ENCODE measurements at regions not wholly inside any gene's neighbourhood (a gene's known extent, or its start where the extent isn't known, plus 50 kb on each side); places are given as distances from the start of the nearest gene placed in this dataset.

GRCh38 chr2:212898011-212898410 is 253.4 kb downstream of the IKZF2 start:
- TF ChIP-seq POLR2AphosphoS5 (IDR thresholded peaks at IDR 0.05) (no peak), CTCF (IDR thresholded peaks at IDR 0.05) (no peak), POLR2A (IDR thresholded peaks at IDR 0.05; ENCODE audit: low read depth) (no peak), EP300 (IDR thresholded peaks at IDR 0.05) (no peak)
